GM19351 (cell line): ENCODE measurements at regions not wholly inside any gene's neighbourhood (a gene's known extent, or its start where the extent isn't known, plus 50 kb on each side); places are given as distances from the start of the nearest gene placed in this dataset.
"Not testable (repeated sequence)": the region's sequence is repeated elsewhere in the genome, so short reads cannot be mapped to it uniquely, and the experiment has no call there.

ENCODE experiments used
- ATAC-seq: cut with Tn5 transposase; IDR thresholded peaks from one replicate; pipeline ENCODE4 v1.9.1; 2021; ENCODE audit warnings: mild to moderate bottlenecking, moderate library complexity; ENCODE audit not compliant: unreplicated experiment

GRCh38 chr17:62160816-62161215, 95.7 kb upstream of the MED13 start:
- ATAC-seq, result no peak

GRCh38 chr17:62159994-62160393, 94.9 kb upstream of the MED13 start:
- ATAC-seq, result no peak

- no peak for ATAC-seq
These were observed 91.9 kb upstream of the MED13 start for GRCh38 chr17:62156949-62157348.

GRCh38 chr17:62154909-62155308, 89.8 kb upstream of the MED13 start:
- no peak for ATAC-seq

GRCh38 chr17:62150471-62150870, 85.4 kb upstream of the MED13 start:
- no peak for ATAC-seq

- ATAC-seq, result no peak
These were observed 84.9 kb upstream of the MED13 start for GRCh38 chr17:62149961-62150360.

- no peak for ATAC-seq
These were observed 82.2 kb upstream of the MED13 start for GRCh38 chr17:62147284-62147683.

- ATAC-seq, result no peak
These were observed 75.8 kb upstream of the MED13 start for GRCh38 chr17:62140836-62141235.

- no peak for ATAC-seq
These were observed 75.3 kb upstream of the MED13 start for GRCh38 chr17:62140376-62140775.

GRCh38 chr17:62139690-62140354, 74.7 kb upstream of the MED13 start:
- not testable (repeated sequence) for ATAC-seq

- no peak for ATAC-seq
These were observed 74.1 kb upstream of the MED13 start for GRCh38 chr17:62139141-62139540.

- ATAC-seq, result not testable (repeated sequence)
These were observed 73.6 kb upstream of the MED13 start for GRCh38 chr17:62138676-62139121.

- ATAC-seq, result not testable (repeated sequence)
These were observed 72.9 kb upstream of the MED13 start for GRCh38 chr17:62137734-62138624.

GRCh38 chr17:62137013-62137733, 72.1 kb upstream of the MED13 start:
- not testable (repeated sequence) for ATAC-seq

GRCh38 chr17:62135742-62136141, 70.7 kb upstream of the MED13 start:
- no peak for ATAC-seq

- not testable (repeated sequence) for ATAC-seq
These were observed 70.0 kb upstream of the MED13 start for GRCh38 chr17:62135096-62135495.

GRCh38 chr17:62134397-62134796, 69.3 kb upstream of the MED13 start:
- ATAC-seq, result no peak

GRCh38 chr17:62131271-62131670, 66.2 kb upstream of the MED13 start:
- ATAC-seq, result not testable (repeated sequence)

- ATAC-seq, result no peak
These were observed 65.7 kb upstream of the MED13 start for GRCh38 chr17:62130739-62131138.

GRCh38 chr17:62126292-62126691, 61.2 kb upstream of the MED13 start:
- no peak for ATAC-seq

GRCh38 chr17:62125307-62125706, 60.2 kb upstream of the MED13 start:
- no peak for ATAC-seq
